Hematopoietic multipotent progenitor cell (in vitro differentiated cells): ENCODE measurements at regions not wholly inside any gene's neighbourhood (a gene's known extent, or its start where the extent isn't known, plus 50 kb on each side); places are given as distances from the start of the nearest gene placed in this dataset.
A peak's percentile ranks its signal among the peaks of the same experiment; 100 is the strongest.

Experiments used
- DNase-seq, 3 donors: peaks; one replicate each; pipeline ENCODE4 v3.0.0-alpha.2; 2011 to 2015; ENCODE audit warnings: low read depth in 2 of 3, low spot score in 2 of 3

DNA sequence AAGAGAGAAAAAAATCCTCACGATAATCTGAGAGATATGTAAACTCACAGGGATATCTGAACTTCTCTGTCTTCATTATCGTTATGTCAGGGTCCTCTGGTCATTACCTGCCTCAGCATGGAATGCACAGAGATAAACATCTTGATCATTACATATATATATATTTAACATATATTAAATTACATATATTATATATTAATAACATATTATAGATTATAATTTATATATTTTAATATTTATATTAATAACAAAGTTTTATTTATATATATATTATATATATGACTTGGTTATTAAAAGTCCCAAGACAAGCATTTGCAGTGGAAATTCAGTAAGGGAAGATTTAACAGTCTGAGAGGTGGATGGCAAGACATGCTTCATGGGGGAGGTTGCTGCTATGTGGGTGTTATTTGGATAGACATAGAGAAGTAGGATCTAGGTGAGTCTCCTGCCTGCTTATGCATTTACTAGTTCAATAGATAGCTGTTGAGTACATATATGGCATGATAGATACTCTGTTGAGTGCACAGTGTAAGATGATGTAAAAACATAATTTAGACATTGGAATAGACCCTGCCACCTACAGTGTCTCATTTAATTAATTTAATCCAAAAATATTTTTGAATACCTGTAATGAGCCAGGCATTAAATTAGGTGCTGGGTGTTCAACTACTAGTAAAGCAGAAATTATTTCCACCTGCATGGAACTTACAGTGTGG is 255.2 kb downstream of the RAD51AP2 start:
- no peak for DNase-seq

DNA sequence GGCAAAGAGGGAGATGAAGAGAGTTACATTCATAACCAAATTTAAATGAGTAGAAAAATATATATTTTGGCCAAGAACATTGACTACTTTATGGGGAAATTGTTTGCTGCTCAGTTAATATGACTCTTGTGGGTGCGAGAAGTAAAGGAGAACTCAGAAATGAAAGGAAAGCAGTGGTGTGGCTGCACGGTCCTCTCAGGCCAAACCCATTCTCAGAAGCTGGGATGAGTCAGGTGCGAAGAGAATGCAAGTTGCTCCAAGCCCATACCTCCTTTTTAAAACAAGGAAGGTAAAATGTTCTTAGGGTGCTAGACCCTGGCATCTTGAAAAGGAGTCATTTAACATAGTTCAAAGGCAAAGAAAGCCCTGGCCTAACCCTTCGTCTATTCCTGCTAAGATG is 258.6 kb downstream of the RAD51AP2 start:
- DNase-seq: no peak

DNA sequence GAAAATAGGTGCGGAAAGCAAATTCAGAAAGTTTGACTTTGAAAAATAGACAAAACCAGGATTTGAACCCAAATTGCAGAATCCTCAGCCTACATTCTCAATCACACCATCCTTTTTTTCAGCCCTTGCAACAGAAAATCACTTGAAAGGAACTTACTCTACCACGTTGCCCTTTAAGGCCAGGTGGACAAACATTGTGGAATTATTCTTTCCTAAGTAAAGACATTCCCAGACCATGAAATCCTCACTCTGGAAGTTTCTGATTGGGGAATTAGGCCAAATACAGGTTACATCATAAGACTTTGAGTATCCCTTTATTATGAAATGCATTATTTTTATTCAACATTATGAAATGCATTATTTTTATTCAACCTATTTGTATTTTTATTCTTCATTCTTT is 259.4 kb downstream of the RAD51AP2 start:
- DNase-seq: no peak

DNA sequence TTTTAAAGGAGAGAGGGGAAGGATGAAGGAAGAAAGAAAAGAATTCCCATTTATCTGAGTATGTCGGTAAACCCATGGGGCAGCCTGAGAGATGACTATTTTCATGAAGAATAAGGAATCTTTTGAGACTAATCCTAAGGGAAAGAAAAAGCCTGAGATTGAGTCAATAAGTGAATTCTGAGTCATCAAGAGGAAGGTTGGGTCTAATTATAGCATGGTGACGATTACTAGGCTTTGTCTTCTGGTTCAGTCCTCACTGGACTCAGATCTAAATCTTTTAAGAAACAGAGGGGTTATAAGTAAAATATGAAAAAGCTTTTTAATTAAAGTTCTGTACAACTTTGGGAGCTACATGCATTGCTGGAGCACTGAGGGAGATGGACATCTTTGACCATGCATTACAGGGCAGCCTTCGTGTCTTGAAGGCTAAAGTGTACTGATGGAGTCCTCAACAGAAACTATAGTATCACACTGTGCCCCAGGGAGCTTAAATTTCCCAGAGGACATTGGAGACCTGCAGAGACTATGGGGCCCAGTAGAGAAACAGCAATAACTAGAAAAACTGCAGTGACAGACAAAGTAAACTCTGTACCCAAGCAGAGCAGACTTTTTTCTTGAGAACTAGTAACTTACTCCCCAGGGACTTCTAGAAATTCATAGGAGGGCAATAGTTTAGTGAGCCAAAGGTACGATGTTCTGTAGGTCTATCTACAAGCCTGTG is 260.9 kb downstream of the RAD51AP2 start:
- no peak for DNase-seq

DNA sequence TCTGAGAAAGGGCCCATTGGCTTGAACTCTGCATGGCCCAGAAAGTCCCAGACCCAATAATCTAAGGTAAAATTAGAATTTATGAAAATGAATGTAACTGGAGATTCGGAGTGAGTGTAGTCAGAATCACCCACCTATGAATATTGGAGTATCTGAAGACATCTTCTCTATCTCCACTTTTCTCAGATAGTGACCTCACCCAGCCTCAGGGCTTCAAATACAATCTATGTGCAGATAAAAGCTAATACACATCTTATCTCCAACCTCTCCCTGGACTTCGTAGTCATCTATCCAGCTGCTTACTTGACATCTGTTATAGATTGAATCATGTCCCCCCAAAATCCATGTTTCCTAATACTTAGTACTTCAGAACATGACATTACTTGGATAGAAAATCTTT is 263.2 kb downstream of the RAD51AP2 start:
- DNase-seq: no peak

DNA sequence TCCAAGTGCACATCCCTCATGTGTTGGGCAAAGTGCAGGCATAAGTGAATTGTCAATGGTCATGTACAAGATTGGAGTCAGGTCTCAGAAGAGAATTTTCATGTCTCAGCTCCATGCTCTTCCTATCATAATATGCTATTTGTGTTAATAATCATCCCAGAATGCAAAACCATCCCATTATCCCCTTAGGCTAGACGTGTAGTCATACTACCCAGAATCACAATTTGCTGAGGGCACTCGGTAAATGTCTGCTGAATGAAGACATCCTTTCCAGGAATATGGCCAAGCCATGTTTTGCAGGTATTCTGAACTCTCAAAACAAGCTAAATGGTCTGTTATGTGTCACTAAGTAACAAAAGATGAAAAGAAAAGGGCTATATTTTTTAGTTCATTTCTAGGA is 263.8 kb downstream of the RAD51AP2 start:
- DNase-seq: no peak

DNA sequence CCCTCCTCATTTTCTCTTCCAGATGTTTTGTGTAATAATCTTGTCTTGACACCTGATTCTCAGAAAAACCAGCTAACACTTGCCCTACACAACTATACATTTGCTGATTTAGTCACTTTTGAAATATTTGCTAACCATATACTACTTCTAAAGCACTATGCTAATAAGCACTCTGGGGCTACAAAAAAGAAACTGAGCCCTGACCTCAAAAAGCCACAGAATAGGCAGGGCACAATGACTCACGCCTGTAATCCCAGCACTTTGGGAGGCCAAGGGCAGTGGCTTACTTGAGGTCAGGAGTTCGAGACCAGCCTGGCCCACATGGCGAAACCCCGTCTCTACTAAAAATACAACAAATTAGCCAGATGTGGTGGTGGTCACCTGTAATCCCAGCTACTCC is 266.0 kb downstream of the RAD51AP2 start:
- DNase-seq: no peak

DNA sequence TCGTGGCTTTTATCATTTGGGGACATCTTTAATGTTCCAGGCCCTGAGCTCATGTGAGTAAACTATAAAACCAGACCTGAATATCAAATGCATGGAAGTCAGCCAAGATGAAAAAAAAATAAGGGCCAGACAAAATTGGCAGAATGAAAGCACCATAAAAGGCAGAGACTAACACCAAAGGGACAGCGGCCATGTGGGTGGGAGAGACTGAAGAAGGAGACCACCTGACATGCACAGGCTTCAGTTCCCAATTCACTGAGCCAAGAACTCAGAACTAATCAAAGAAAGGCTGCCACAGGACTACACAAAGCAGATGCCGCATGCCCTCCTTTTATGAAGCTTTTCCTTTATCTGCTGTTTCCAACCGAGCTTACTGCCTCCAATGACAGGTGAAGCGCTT is 267.1 kb downstream of the RAD51AP2 start:
- no peak for DNase-seq

DNA sequence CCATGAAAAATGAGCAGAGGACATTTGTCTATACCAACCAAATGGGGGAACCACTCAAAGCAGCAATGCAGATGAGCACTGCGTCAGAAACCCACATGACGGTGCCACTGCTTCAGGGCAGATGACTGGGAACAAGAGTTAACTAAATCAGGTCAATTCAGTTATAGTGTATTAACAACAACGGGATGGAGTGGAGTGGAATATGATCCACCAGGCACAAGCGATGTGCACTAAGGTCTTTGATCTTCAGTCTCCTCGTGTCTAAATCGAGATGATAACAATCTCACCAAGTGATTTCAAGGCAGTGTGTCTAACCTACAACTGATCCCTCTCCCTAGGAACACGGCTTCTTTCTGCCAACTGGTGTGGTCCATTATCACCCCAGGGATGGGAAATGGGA is 269.0 kb downstream of the RAD51AP2 start:
- DNase-seq: no peak

DNA sequence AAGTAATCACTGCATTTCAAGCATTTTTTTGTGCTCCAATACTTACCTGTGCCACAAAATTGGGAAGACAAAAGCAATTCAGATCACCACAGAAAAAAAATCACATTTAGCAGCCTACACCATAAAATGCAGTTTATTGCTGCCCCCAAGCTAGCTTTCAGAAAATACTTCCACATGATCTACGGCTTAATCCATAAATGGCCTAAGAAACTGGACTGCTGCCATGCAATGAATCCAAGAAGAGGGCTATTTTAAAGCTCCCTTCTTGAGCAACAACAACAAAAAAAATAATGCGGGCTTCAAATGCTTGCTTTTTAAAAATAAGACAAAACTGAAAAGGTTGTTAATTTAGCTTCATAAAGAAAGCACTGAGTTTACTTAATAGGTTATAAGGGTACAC is 272.3 kb downstream of the RAD51AP2 start:
- no peak for DNase-seq

DNA sequence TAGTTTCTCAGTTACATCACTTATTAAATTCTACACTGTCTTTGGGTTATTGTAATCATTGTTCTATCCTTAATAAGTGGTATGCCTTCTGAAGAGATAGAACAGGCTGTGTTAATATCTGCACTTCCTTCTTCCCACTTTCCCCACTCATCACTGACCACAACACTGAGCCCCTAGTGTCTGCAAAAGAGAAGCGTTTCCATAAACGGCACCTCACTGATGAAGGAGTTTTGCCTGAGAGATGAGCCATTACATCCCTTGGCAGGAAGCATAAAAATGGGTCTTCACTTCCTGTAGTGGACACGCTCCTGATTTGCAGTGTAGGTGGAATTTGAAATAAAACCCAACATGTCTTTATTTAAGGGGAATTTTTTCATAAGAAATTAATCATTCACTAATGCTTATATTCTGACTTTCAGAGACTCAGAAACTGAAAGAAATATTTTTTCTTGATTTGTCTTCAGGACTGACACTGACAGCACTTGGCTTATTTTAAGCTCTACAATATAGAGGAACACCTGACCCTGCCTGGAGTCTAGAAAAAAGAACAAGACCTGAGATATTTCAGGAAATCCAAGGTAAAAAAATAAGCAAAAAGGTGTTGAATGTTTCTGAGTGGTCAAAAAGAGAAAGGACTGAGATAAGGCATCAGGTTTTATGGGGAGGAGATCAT is 275.3 kb downstream of the RAD51AP2 start:
- no peak for DNase-seq

DNA sequence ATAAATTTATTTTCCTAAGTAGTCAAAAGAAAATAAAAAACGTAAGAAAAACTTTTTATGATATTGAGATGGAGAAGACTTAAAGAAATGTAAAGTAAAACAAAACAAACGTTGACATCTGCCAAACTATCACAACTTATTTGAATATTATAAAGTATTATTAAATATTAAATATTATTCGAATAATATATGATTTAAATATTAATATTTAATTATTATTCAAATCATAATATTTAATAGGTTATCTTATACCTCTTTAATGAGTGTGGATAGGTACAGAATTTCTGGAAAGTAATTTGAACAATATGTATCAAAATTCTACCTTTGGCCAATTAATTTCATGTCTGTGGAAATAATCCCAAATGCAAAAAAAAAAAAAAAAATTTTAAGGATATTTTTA is 278.7 kb downstream of the RAD51AP2 start:
- DNase-seq: no peak

DNA sequence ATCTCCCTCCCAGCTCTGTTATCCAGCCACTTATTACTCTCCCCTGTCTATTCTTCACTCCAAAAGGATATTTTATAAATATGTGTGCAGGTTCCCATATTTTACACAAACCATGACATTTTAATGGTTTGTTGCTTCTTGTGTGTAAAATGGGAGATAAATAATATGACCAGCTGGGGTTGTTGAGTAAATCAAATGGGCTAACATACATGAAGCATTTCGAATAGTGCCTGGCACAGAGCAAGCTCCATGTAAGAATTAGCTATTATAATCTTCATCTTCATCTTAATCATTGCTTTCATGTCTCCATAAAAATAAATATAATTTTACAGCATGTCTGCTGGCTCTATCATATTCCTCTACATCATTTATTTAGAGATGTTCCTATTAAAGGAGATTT is 283.1 kb downstream of the RAD51AP2 start:
- no peak for DNase-seq

DNA sequence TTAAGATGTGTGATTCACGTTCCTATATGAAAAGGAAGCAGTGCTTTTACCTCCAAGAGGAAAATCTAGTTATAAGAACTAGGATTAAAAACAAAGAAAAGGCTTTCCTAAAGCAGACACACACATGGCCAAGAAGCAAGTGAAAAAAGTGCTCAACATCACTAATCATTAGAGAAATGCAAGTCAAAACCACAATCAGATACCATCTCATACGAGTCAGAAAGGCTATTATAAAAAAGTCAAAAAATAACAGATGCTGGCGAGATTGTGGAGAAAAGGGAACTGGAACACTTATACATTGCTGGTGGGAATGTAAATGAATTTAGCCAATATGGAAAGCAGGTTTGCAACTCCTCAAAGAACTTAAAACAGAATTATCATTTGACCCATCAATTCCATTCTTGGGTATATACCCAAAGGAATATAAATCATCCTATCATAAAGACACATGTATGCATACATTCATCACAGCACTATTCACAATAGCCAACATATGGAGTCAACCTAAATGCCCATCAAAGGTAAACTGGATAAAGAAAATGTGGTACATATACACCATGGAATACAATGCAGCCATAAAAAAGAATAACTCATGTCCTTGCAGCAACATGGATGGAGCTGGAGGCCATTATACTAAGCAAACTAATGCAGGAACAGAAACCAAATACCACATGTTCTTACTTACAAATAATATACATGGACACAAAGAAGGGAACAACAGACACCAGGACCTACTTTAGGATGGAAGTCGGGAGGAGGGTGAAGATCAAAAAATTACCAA is 285.3 kb downstream of the RAD51AP2 start:
- DNase-seq: peak in 1 of 3 donors; percentile 6

DNA sequence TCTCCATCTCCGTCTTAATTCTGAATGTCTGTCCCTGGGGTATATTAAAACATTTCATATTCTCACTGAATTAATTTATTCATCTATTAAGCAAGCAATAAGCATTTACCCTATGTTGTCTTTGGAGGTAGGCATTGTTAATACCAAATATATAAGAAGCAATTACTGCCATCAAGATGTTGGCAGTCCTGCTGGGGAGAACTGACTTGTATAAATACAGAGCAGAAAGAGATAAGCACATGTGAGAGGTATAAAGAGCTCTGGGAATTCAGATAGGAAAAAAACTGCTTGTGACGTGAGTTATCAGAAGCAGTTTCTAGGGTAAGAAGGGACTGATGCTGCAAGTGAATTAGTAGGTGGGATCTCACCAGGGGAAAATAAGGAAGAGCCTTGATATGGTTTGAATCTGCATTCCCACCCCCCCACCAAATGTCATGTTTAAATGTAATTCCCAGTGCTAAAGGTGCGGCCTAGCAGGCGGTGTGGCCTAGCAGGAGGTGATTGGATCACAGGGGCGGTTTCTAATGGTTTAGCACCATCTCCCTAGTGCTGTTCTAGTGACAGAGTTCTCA is 286.8 kb downstream of the RAD51AP2 start:
- no peak for DNase-seq

DNA sequence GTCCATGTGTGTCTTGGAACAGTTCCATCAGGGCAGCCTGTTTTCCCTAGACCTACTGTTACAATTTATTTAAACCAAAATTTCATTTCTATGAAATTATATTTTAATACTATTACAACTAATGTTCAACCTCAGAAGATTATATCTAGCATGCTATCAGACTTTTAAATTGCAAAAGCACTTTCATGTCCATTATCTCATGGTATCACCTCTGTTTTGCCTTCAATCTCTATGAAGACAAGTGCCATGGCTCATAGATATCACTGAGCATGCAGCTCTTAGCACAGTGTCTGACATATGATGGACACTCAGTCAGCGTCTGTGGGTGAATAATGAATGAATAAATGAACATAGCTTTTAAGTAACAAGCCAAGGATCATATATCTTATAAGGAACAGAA is 288.8 kb downstream of the RAD51AP2 start:
- no peak for DNase-seq

DNA sequence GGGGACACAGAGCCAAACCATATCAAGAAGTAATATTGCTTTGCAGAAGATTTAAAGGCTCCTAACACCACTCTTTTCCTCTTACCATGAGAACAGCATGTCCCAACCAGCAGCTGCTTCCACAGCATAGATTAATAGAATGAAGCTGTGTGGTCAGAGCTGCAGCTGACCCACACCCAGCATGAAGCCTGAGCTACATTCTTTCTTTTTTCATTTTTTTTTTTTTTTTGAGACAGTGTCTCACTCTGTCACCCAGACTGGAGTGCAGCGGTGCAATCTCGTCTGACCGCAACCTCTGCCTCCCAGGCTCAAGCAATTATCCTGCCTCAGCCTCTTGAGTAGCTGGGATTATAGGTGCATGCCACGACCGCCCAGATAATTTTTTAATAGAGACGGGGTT is 289.8 kb downstream of the RAD51AP2 start:
- DNase-seq: no peak

DNA sequence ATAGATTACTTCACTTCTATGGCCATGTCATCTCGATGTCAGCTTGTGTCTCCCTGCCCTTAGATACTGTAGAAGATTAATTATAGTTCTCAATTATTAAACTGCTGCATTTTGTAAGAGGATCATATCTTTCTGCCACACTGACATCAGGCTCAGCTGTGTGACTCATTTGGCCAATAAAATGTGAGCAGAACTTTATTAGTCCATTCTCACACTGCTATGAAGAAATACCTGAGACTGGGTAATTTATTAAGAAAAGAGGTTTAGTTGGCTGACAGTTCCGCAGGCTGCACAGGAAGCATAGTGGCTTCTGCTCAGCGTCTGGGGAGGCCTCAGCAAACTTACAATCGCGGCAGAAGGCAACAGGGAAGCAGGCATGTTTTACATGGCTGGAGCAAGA is 290.4 kb downstream of the RAD51AP2 start:
- no peak for DNase-seq

DNA sequence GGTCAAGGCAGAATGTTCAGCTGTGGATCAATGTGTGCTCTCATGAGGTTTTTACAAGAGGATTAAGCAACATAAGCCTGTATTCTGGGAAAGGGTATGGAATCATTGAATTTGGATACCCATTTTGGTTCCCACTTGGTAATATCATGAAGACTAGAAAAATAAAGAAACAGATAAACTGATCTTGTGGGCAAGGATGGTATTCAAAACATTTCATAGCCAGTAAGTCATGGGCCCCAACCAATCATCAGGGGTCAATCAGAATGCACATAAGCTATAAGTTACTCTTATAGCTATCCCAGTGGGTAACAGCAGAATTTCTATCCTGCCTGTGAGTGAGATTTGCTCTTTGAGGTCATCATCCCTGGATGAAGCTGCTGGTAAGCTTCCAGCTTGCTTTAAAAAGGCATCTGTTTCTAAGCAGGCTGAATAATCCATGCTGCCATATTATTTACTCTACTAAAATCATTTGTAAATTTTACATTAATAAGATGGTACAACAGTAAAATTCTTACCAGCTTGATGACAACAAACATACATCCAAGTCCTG is 291.2 kb downstream of the RAD51AP2 start:
- no peak for DNase-seq

DNA sequence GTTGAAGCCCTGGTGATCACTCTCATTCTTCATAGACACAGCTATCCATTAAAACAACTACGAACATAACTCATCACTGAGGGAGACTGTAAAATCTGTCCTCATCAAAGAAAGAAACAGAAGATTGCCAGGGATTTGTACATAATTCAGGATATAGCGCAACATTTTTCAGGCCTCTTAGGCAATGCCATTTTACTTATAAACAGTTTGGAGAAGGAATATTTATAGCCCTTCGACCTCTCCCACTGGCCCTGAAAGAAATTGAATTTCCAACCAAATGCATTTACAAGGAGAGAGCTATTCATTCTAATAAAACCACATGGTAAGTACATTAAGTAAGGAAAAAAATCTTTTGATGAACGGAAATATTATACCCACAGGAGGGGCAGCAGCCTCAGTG is 295.0 kb downstream of the RAD51AP2 start:
- no peak for DNase-seq

DNA sequence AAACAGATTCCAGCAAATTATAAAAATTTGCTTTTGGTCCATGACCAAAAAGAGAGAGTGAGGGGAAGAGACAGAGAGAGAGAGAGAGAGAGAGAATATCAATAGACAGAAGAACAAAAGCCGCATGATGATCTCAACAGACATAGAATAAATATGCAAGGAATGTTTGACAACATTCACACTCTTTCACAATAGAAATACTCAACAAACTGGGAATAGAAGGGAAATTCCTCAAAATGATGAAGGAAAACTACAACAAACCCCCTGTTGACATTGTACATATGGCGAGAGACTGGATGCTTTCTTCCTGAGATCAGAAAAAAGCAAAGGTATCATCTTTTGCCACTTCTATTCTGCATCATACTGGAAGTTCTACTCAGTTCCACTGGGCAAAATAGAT is 309.7 kb downstream of the RAD51AP2 start:
- no peak for DNase-seq
